Cardiac fibroblast (primary cell): ENCODE measurements at regions not wholly inside any gene's neighbourhood (a gene's known extent, or its start where the extent isn't known, plus 50 kb on each side); places are given as distances from the start of the nearest gene placed in this dataset.

Experiments
- DNase-seq, 2 donors: peaks; one replicate each; pipeline versions ENCODE4 v3.0.0 to v3.0.0-alpha.2; 2010; ENCODE audit warnings: low read depth in 2 of 2
- H3K4me3 ChIP-seq, 2 donors: replicated peaks in 1 of 2; 1 replicate in 1 of 2; 2 replicates in 1 of 2; pipeline ENCODE4 v1.5.1; 2011; ENCODE audit warnings: low read depth in 2 of 2, low read length in 2 of 2, mild to moderate bottlenecking in 2 of 2, moderate library complexity in 1 of 2
- CTCF ChIP-seq: IDR thresholded peaks from one replicate; pipeline ENCODE4 v1.5.1; 2011; ENCODE audit warnings: low read depth, mild to moderate bottlenecking, low read length, inconsistent platforms

- no peak for TF ChIP-seq CTCF
- no peak overlapping the region for H3K4me3 ChIP-seq
- DNase-seq, result no peak
These were observed 138.9 kb upstream of the RALGAPA2 start for GRCh38 chr20:20851385-20851784.

GRCh38 chr20:20850407-20850806 lies 138.0 kb upstream of the RALGAPA2 start:
- H3K4me3 ChIP-seq, result no peak overlapping the region
- no peak for TF ChIP-seq CTCF
- DNase-seq, result no peak

GRCh38 chr20:20849161-20849560 lies 136.7 kb upstream of the RALGAPA2 start:
- DNase-seq, result no peak
- H3K4me3 ChIP-seq, result no peak overlapping the region
- TF ChIP-seq CTCF, result no peak

- no peak overlapping the region for H3K4me3 ChIP-seq
- TF ChIP-seq CTCF, result no peak
- DNase-seq, result no peak
These were observed 135.4 kb upstream of the RALGAPA2 start for GRCh38 chr20:20847814-20848213.

GRCh38 chr20:20843982-20844381 lies 131.5 kb upstream of the RALGAPA2 start:
- no peak for TF ChIP-seq CTCF
- no peak for DNase-seq
- no peak overlapping the region for H3K4me3 ChIP-seq

- no peak overlapping the region for H3K4me3 ChIP-seq
- TF ChIP-seq CTCF, result no peak
These were observed 127.3 kb upstream of the RALGAPA2 start for GRCh38 chr20:20839771-20840170.

GRCh38 chr20:20837574-20838021 lies 125.2 kb upstream of the RALGAPA2 start:
- TF ChIP-seq CTCF, result peak; percentile 54
- peak; percentile 67 to 69 for DNase-seq
- no peak overlapping the region for H3K4me3 ChIP-seq

More at GRCh38 chr20:20839771-20840170, 127.3 kb upstream of the RALGAPA2 start:
- DNase-seq, result no peak
